Osteoblast (primary cell): ENCODE measurements at regions not wholly inside any gene's neighbourhood (a gene's known extent, or its start where the extent isn't known, plus 50 kb on each side); places are given as distances from the start of the nearest gene placed in this dataset.
A peak's percentile ranks its signal among the peaks of the same experiment; 100 is the strongest.

Experiments used
- DNase-seq: peaks from one replicate; pipeline ENCODE4 v3.0.0; 2011; ENCODE audit warnings: low spot score, mixed read lengths; ENCODE audit not compliant: insufficient read length; ENCODE audit errors: missing footprints
- H2AFZ ChIP-seq: 2 replicates; pipeline ENCODE4 v1.6.0; 2011; ENCODE audit warnings: mild to moderate bottlenecking, low read length
- H3K27ac ChIP-seq: 2 replicates; pipeline ENCODE4 v1.5.1; 2011; ENCODE audit warnings: mild to moderate bottlenecking, low read depth, low read length, moderate library complexity
- H3K27me3 ChIP-seq: 2 replicates; pipeline ENCODE4 v1.6.0; 2012; ENCODE audit warnings: mild to moderate bottlenecking, control low read depth, inconsistent platforms, low read length, moderate library complexity; ENCODE audit not compliant: insufficient read depth
- H3K36me3 ChIP-seq: 2 replicates; pipeline ENCODE4 v1.5.1; 2011; ENCODE audit warnings: mild to moderate bottlenecking, low read length, control low read depth, moderate library complexity; ENCODE audit not compliant: insufficient read depth
- H3K4me1 ChIP-seq: 2 replicates; pipeline ENCODE4 v1.5.1; 2011; ENCODE audit warnings: mild to moderate bottlenecking, low read length, control low read depth, moderate library complexity; ENCODE audit not compliant: insufficient read depth
- H3K4me2 ChIP-seq: 2 replicates; pipeline ENCODE4 v1.6.0; 2011; ENCODE audit warnings: mild to moderate bottlenecking, low read length; ENCODE audit not compliant: insufficient read depth
- H3K4me3 ChIP-seq: fragments of 200-600 bp; sonication (generic); 3 replicates; pipeline ENCODE4 v1.5.1; 2012; ENCODE audit warnings: mild to moderate bottlenecking, low read length, inconsistent platforms; ENCODE audit not compliant: insufficient read depth
- H3K79me2 ChIP-seq: 2 replicates; pipeline ENCODE4 v1.6.0; 2012; ENCODE audit warnings: mild to moderate bottlenecking, low read length, control low read depth, inconsistent platforms; ENCODE audit not compliant: insufficient read depth
- H3K9me3 ChIP-seq: 2 replicates; pipeline ENCODE4 v1.5.1; 2011; ENCODE audit warnings: low read depth, low read length, control low read depth
- H4K20me1 ChIP-seq: 2 replicates; pipeline ENCODE4 v1.6.0; 2012; ENCODE audit warnings: mild to moderate bottlenecking, low read length, control low read depth; ENCODE audit not compliant: insufficient read depth
- TF ChIP-seq, protein P1 (sequence below): IDR thresholded peaks from 2 replicates; pipeline ENCODE4 v1.5.1; 2011; ENCODE audit warnings: mild to moderate bottlenecking, low read depth, low read length, moderate library complexity; ENCODE audit errors: extremely low read depth

- no peaks in the 10 kb centered on the region for H3K36me3 ChIP-seq
- H3K27me3 ChIP-seq: no peaks in the 10 kb centered on the region
- H3K4me3 ChIP-seq: no peak overlapping the region
- no peak overlapping the region for H2AFZ ChIP-seq
- no peaks in the 10 kb centered on the region for H3K9me3 ChIP-seq
- no peak overlapping the region for H3K27ac ChIP-seq
- TF ChIP-seq, protein P1, sequence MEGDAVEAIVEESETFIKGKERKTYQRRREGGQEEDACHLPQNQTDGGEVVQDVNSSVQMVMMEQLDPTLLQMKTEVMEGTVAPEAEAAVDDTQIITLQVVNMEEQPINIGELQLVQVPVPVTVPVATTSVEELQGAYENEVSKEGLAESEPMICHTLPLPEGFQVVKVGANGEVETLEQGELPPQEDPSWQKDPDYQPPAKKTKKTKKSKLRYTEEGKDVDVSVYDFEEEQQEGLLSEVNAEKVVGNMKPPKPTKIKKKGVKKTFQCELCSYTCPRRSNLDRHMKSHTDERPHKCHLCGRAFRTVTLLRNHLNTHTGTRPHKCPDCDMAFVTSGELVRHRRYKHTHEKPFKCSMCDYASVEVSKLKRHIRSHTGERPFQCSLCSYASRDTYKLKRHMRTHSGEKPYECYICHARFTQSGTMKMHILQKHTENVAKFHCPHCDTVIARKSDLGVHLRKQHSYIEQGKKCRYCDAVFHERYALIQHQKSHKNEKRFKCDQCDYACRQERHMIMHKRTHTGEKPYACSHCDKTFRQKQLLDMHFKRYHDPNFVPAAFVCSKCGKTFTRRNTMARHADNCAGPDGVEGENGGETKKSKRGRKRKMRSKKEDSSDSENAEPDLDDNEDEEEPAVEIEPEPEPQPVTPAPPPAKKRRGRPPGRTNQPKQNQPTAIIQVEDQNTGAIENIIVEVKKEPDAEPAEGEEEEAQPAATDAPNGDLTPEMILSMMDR: no peak
- H3K79me2 ChIP-seq: no peaks in the 10 kb centered on the region
- DNase-seq: no peak
- no peaks in the 10 kb centered on the region for H4K20me1 ChIP-seq
- H3K4me1 ChIP-seq: no peaks in the 10 kb centered on the region
- no peak overlapping the region for H3K4me2 ChIP-seq
These were observed 510.3 kb upstream of the CHAC2 start for GRCh38 chr2:53257287-53257686.

DNA sequence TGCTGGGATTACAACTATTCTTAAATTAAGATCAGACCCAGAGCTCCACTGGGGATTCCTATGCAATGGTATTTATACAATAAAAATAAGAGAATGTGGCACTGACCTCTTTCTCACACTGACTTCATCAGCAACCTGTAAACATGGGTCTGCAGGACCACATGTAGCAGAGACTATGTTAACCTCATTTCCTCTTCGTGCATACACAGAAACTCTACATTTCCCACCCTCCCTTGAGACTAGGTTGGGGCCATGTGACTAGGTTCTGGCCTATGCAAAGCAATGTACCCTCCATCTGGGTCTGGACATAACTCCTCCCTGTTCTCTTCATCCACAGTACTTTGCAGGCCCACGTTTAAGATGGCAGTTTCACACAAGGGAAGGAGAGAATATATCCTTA is 514.4 kb upstream of the CHAC2 start:
- peak; percentile 22 for DNase-seq
- Histone ChIP-seq H2AFZ (no peak overlapping the region), H3K4me2 (no peak overlapping the region), H3K79me2 (no peaks in the 10 kb centered on the region), H3K4me1 (no peaks in the 10 kb centered on the region), H3K4me3 (no peak overlapping the region), H4K20me1 (no peaks in the 10 kb centered on the region), H3K27me3 (no peaks in the 10 kb centered on the region), H3K27ac (no peak overlapping the region), H3K36me3 (no peaks in the 10 kb centered on the region), H3K9me3 (no peaks in the 10 kb centered on the region)
- TF ChIP-seq, protein P1: no peak

DNA sequence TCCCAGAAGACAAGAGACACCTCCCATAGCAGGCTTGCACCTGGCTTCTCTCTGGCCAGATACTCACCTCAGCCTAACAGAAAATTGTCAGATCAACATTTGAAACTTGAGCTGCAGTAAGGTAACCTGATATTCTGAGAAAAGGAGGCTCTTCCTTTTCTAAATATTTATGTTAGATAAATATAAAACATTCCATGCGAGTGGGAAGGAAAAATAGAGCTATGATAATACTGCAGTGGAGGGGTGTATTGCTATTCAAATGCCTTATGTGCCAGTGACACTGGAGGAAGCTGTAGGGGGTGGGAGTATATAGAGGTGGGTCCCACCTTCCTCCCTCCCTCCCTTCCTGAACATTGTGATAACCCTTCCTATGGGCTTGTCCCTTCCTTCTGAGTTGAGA is 515.5 kb upstream of the CHAC2 start:
- H3K4me3 ChIP-seq: no peak overlapping the region
- no peak overlapping the region for H2AFZ ChIP-seq
- no peaks in the 10 kb centered on the region for H3K36me3 ChIP-seq
- H4K20me1 ChIP-seq: no peaks in the 10 kb centered on the region
- no peak for DNase-seq
- no peaks in the 10 kb centered on the region for H3K9me3 ChIP-seq
- H3K79me2 ChIP-seq: no peaks in the 10 kb centered on the region
- H3K27me3 ChIP-seq: no peaks in the 10 kb centered on the region
- TF ChIP-seq, protein P1: no peak
- H3K27ac ChIP-seq: no peak overlapping the region
- H3K4me1 ChIP-seq: no peaks in the 10 kb centered on the region
- H3K4me2 ChIP-seq: no peak overlapping the region

DNA sequence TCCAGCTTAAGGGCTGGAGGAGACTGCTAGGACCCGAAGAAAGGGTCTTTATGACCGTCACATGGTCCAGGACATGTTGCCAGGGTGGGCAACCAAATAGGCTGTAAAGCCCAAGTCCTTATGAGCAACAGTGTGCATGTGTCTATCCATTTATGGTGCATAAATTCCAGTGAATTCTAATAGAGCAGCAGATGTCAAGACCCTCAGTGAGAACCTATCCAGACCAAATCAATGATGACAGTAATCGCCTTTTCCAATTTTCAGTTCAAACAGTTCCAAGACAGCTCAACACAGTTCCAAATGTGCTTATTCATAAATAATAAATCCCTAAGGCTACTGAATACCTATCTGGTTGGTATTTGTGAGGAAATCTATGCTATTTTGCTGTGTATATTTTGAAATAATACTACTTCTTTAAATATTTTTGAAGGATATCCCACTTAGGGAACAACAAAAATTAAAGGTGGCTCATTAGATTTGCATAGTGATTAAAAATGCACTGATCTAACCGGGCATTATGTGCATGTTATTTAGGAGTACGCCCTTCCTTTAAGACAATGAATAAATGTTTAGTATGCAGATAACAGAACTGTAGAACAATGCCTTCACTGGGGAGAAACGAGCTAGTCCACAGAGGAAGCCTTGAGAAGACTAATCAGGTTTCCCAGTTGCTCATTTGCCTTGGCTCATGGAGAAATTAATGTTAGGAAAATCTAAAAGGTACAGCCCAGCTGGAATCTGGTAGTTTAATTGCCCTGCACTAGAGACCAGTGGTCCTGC is 519.5 kb upstream of the CHAC2 start:
- Histone ChIP-seq H2AFZ (no peak overlapping the region), H3K79me2 (no peaks in the 10 kb centered on the region), H3K27me3 (no peaks in the 10 kb centered on the region), H3K36me3 (no peaks in the 10 kb centered on the region), H4K20me1 (no peaks in the 10 kb centered on the region), H3K4me3 (no peak overlapping the region), H3K27ac (no peak overlapping the region), H3K9me3 (no peaks in the 10 kb centered on the region), H3K4me1 (no peaks in the 10 kb centered on the region), H3K4me2 (no peak overlapping the region)
- DNase-seq: no peak
- TF ChIP-seq, protein P1: no peak
